Activated CD8-positive, alpha-beta memory T cell treated with anti-CD3 and anti-CD28 coated beads, Interleukin-2, amount 50 U/mL, for 1 hour (primary cell): ENCODE measurements at regions not wholly inside any gene's neighbourhood (a gene's known extent, or its start where the extent isn't known, plus 50 kb on each side); places are given as distances from the start of the nearest gene placed in this dataset.

ENCODE experiments used
- DNase-seq: peaks from one replicate; pipeline ENCODE4 v3.0.0-alpha.2; 2020; ENCODE audit errors: extremely low read depth

GRCh38 chr6:168883410-168884049 is 370.1 kb downstream of the THBS2 start:
- DNase-seq, result no peak

- DNase-seq, result no peak
Observed at GRCh38 chr6:168880271-168880670, 373.4 kb downstream of the THBS2 start.

GRCh38 chr6:168877821-168878282 is 375.8 kb downstream of the THBS2 start:
- DNase-seq, result no peak

- no peak for DNase-seq
Observed at GRCh38 chr6:168876956-168877355, 376.7 kb downstream of the THBS2 start.

DNA sequence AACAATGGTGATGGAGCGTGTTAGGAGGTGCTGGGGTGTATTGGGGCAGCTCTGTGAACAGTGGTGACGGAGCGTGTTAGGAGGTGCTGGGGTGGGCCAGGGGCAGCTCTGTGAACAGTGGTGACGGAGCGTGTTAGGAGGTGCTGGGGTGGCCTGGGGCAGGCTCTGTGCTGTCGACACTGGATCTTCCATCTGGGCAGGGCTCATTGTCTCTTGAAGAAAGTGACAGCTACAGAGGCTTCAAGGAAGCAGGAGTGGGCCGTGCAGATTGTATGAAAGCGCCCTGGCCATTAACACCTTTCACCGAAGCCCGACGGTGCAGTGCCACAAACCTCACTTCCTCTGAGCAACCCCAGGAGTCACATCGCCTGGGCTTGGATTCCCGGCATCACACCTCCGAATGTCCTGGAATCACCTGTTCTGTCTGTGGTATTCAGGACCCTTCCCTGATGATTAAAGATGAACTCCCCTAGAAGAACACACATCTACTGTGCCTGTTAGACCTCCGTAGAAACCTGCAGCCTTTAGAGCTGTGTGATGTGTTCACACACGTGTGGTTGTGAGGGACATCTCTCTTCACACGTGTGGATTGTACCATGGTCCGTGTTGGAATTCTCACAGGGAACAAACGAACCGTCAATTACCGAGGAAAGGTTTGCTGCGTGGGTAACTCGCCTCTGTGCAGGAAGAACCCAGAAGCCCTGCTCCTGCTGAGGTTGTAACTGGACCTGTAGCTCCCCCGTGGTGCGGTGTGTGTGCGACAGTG is 377.7 kb downstream of the THBS2 start:
- no peak for DNase-seq

DNA sequence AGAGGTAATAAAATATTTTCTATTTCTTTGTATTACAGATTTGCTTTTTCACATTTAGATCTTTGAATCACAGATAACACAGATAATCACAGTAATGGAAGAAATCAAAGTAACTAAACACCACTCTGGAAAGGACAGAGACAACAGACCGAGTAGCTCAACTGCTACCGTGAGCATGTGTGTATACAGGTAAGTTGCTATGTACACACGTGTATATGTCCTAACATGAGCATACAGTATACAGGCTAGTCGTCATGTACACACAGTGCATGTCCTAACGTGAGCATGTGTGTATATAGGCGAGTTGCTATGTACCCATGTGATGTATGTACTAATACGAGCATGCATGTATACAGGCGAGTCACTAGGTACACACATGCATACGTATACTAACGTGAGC is 379.0 kb downstream of the THBS2 start:
- no peak for DNase-seq

DNA sequence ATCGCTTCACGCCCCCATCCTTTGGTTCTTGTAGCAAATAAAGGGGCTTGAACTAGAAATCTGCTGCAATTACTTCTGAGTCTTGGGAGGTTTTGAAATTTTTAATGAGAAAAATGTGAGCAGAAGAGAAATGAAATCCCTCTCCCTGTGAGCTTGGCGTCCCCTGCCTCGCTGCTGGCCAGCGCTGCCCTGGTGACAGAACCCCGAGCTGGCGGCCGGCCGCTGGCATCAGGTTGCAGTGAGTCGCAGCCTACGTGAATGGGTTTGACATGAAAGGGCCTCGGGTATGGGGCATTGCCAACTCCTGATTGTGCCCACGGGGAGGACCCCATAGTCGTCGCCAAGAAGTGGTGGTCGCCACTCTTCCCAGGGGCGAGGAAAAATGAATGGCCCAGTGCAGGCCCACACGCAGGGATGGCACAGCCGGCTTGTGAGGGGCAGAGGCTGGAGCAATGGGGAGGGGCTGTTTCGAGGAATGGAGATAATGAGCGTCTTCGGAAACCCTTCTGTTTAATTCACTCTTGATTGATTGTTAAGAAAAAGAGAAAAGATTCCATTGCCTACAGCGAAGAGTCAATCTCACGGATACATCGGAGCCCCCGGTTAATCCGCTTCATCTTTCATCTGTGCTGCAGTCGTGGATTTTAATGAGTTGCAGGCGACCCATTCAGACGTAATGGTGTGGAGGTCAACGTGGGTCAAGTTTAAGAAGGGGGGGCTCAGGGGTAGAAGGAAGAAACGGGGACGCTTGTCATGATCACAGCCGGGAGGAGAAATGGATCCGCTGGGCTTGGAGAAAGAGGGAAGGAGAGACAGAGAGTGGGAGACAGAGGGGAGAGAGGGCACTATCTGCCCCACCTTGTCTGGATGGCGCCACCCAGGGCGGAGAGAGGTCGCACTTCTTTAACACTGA is 380.1 kb downstream of the THBS2 start:
- no peak for DNase-seq

DNA sequence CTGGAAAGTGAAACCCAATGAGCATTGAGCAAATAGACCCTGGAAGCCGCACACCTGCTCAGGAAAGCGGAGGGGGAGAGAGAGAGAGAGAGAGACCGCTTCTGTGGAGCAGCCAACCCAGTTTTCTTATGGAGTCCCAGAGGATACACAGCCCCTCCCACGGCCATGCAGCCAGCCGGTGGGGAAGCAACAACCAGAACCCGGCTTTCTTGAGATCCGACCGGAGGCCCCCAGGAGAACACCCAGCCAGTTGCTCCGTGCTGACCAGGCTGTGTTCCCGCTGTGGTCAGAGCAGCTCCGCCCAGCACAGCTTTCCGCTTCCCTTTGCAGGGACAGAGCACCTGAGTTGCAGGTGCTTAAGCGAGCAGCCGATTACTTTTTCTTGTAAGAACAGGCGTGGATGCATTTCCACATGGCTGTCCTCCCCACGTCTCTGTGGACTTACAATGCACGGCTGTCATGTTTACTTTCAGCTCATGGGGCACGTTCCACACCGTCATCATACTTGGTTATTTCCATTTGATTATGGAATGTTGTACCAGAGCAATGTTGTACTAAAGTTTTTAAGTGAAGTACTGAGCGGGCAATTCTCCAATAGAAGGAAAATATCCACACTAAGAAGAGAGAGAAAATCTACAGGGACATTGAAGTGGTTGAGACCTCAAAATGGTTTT is 381.9 kb downstream of the THBS2 start:
- no peak for DNase-seq

GRCh38 chr6:168870982-168871381 is 382.7 kb downstream of the THBS2 start:
- no peak for DNase-seq

DNA sequence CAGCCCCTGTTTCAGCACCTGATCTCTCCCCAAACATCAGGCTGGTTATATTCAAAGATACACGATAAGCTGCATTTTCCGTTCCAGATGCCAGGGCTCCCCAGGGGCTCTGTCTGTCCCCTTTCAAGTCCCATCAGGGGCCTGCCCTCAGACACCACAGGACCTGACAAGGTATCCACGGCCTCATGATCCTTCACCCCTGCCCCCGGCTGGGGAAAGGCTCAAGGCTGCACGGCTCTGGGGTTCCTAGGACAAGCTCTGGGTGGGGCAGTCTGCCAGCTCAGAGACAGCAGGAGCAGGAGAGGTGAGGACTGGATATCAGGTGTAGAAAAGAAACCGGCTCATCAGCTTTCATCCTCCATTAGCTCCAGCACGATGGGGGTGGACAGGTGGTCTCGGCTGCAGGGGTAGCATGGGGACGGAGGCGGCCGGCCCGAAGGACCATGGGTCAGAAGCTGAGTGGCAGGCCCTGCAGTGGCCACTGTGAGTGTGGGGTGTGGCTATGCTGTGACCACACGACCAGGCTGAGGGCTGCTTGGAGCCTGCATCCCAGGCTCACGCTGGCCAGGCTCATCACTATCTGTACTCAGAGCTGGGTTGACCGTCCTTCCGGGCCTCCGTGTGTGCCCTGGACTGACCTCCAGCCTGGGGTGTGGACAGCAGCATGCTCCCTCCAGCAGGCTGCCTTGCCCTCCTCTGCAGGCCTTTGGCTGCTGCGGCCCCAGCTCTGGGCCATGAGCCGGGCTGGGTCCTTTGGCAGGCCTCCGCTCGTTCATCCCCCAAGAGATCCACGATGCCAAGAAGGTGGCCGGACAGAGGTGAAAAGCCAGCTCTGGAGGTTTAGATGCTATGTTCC is 386.2 kb downstream of the THBS2 start:
- DNase-seq, result no peak

DNA sequence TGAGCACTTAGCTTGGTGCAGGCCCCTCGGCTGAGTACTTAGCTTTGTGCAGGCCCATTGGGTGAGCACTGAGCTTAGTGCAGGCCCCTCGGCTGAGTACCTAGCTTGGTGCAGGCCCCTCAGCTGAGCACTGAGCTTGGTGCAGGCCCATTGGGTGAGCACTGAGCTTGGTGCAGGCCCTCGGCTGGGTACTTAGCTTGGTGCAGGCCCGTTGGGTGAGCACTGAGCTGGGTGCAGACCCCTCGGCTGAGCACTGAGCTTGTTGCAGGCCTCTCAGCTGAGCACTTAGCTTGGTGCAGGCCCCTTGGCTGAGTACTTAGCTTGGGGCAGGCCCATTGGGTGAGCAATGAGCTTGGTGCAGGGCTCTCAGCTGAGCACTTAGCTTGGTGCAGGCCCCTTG is 387.1 kb downstream of the THBS2 start:
- no peak for DNase-seq

DNA sequence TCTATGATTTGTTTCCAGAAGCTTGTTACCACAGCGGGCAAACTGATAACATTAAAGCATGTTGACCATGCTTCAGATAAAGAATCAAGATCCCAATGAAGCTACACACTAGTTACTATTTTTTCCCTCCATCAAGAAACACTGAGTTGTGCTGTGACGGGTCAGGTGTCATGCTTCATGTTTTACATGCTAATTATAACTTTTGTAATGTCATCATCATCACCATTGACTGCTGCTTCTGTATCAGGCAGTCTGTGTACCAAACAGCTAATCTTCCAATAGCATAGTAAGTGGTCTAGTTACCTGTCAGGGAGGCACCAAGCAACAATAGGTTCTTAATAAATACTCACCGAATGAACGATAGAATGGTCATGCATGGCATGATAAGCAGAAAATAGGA is 388.1 kb downstream of the THBS2 start:
- no peak for DNase-seq

- DNase-seq, result no peak
Observed at GRCh38 chr6:168864541-168865460, 388.8 kb downstream of the THBS2 start.

- DNase-seq, result no peak
Observed at GRCh38 chr6:168863467-168863866, 390.2 kb downstream of the THBS2 start.

DNA sequence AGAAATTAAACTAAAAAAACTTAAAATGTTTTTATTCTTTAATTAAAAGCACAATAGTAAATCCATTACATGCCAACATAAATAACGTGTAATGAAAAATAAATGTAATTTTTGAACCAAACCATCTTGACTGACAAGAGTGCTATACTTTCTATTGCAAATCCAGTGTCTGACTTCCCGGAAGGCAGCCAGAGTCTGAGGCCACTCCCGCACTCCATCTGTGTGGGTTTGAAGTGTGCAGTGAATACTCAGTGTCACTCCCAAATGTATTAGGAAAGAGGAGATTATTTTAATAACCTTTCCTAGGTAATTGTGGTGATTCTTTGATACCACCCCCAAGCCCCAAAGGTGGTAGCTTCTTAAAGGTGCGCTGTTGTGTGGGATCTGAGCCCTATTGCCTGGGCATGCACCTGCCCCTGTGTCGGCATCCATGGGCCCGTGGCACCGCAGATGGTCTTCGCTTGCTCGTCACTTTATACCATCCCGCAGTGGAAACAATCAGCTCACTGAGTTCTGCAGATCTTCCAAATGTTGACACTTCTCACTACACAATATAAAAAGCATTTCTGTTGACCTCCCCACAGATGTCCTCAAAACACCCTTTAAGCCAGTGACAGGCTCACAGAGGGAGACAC is 391.2 kb downstream of the THBS2 start:
- DNase-seq, result no peak

GRCh38 chr6:168860987-168861386 is 392.7 kb downstream of the THBS2 start:
- no peak for DNase-seq

DNA sequence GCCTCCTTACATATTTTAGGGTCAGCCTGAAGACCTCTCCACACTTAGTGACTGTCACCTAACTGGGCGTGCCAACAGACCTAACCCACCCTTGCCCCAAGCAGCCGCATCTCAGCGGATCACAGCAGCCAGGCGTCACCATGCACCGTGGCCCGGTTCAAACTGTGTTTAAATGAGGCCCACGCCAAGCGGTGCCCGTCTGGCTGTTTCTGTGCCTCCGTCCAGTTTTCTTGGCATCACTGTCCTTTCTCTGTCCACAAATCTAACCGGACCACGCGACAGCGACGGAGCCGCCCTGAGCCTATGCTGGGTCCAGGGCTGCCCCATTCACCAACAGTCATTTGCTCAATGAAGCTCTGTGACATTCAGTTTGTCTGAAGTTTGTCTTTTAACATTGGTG is 393.3 kb downstream of the THBS2 start:
- no peak for DNase-seq

DNA sequence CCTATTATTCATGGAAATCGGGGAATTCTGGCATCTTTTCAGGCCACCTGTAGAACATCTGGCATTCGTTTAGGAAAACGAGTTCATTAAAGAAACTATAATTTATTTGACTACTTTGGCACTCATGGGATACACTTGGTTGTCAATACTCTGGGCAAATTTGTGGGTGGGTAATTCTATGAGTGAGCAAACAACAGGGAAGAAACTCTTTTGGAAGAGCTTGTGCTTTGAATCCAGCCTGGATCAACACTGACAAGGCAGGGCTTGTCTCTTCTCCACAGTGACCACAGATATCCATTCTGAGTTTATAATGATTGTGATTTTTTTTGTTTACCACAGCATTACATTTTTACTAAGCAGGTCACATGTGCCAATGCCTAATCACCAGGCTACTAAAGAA is 394.7 kb downstream of the THBS2 start:
- no peak for DNase-seq

DNA sequence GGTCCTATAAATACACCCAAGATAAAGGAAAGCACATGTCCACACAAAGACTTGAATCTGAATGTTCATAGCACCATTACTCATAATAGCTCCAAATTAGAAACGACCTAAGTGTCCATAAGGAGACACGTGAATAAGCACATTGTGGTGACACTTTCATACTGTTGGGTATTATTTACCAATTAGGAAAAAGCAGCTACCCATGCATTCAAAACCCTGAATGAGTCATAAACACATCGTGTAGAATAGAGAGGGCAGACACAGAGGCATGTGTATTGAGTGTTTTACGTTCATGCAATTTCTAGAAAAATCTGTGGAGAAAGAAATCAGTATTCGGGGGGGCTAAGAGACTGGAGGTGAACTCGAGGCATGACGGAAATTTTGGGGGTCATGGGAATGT is 396.7 kb downstream of the THBS2 start:
- DNase-seq, result no peak
